ENCODE measurements at regions not wholly inside any gene's neighbourhood (a gene's known extent, or its start where the extent isn't known, plus 50 kb on each side); places are given as distances from the start of the nearest gene placed in this dataset.

GRCh38 chr16:31714903-31715504, 158.6 kb upstream of the ZNF267 start:
- Histone ChIP-seq H3K36me3 (ENCODE audit: control insufficient read depth in 2 of 4, insufficient read depth in 4 of 4, low read length in 3 of 4) (peaks cover 0 to 13% (median 10%) of the 10 kb centered on the region in 4 experiments; a peak in 6 of 8 replicates), H2BK12ac (ENCODE audit: low read depth, low read length) (no peak overlapping the region), H3K79me1 (ENCODE audit: low read depth, low read length) (peaks cover 8% of the 10 kb centered on the region), H2AFZ (ENCODE audit: low read length) (no peak overlapping the region), H3K4me1 (replicated peaks in 1 of 4; ENCODE audit: control insufficient read depth in 3 of 4, insufficient read depth in 4 of 4, low read length in 3 of 4) (peaks cover 4 to 14% (median 5%) of the 10 kb centered on the region in 4 experiments; a peak in 6 of 7 replicates), H3K18ac (ENCODE audit: extremely low read depth, low read length) (no peak overlapping the region), H2BK120ac (replicated peaks; ENCODE audit: low read depth, low read length) (no peak overlapping the region), H3K14ac (ENCODE audit: insufficient read length) (no peak overlapping the region), H2BK20ac (ENCODE audit: low read length) (no peak overlapping the region), H3K56ac (replicated peaks; ENCODE audit: insufficient read length, low read depth, low read length) (no peak overlapping the region), H3K27ac (ENCODE audit: low read depth, low read length) (no peak overlapping the region), H3K23me2 (ENCODE audit: low read depth, low read length) (0 out of 2 replicates have a peak, but pooled peaks cover 2% of the 10 kb centered on the region), H3K4me3 (ENCODE audit: extremely low read depth in 1 of 4, insufficient read depth in 2 of 4, low read depth in 3 of 4, low read length in 4 of 4) (peak overlapping the region; percentile 77 to 95 (median 92); a peak in 5 of 8 replicates), H2BK5ac (ENCODE audit: low read depth, low read length) (no peak overlapping the region), H3K4ac (replicated peaks; ENCODE audit: insufficient read length, low read depth, low read length) (no peak overlapping the region), H3K27me3 (replicated peaks in 1 of 4; ENCODE audit: control insufficient read depth in 3 of 4, extremely low read depth in 1 of 4, insufficient read depth in 3 of 4, low read length in 3 of 4) (no peaks in the 10 kb centered on the region), H4K20me1 (replicated peaks in 1 of 2; ENCODE audit: control insufficient read depth in 1 of 2, insufficient read depth in 2 of 2, low read length in 2 of 2) (peaks cover 3 to 10% of the 10 kb centered on the region in 2 experiments), H3K9ac (replicated peaks in 1 of 4; ENCODE audit: extremely low read depth in 1 of 4, low read depth in 3 of 4, low read length in 3 of 4) (no peak overlapping the region; a peak in 1 of 7 replicates), H3K23ac (ENCODE audit: insufficient read length) (no peak overlapping the region), H3K9me3 (ENCODE audit: insufficient read depth in 2 of 2, low read depth in 1 of 2, low read length in 1 of 2) (no peaks in the 10 kb centered on the region), H2BK15ac (ENCODE audit: low read length) (no peak overlapping the region), H4K5ac (ENCODE audit: insufficient read length, low read depth, low read length) (no peak overlapping the region), H3K4me2 (ENCODE audit: insufficient read depth in 1 of 2, low read depth in 2 of 2, low read length in 2 of 2) (peak overlapping the region; percentile 71 to 79), H2AK5ac (ENCODE audit: low read depth, low read length) (no peak overlapping the region), H4K91ac (replicated peaks; ENCODE audit: insufficient read length, low read length) (no peak overlapping the region), H4K8ac (ENCODE audit: extremely low read depth, insufficient read depth, low read length) (no peak overlapping the region), H3K79me2 (ENCODE audit: control insufficient read depth in 1 of 2, insufficient read depth in 2 of 2, low read length in 2 of 2) (peaks cover 8 to 50% of the 10 kb centered on the region in 2 experiments)
- DNase-seq (ENCODE audit: low read depth in 1 of 2, low spot score in 2 of 2) (no peak), FAIRE-seq (no peak)
- CTCF ChIA-PET (ENCODE audit: partially characterized antibody) = interaction anchor here (0.6 to 2.6 kb wide), 10 partner anchors 8 to 257 kb away, joined by 3 to 9 read pairs (median 3); no protein-coding TSS in a partner anchor
- 85% methylated on average over 2 of the region's 2 CpGs; no CpG with 5 or more reads in 1 of the 2 experiments for WGBS, 2 experiments (ENCODE audit: extremely low coverage in 1 of 2, insufficient coverage in 1 of 2, insufficient read length in 1 of 2, insufficient replicate concordance in 2 of 2, low coverage in 1 of 2, low lambda C conversion rate in 2 of 2, missing lambda C conversion rate in 1 of 2)
- no peak for TF ChIP-seq KDM4A (IDR thresholded peaks at IDR 0.05; ENCODE audit: low read depth, low read length, severe bottlenecking)
- TF ChIP-seq SRF (IDR thresholded peaks at IDR 0.05; ENCODE audit: low read depth, low read length) = no peak
- TF ChIP-seq RBBP5 (IDR thresholded peaks at IDR 0.05; ENCODE audit: borderline replicate concordance, low read depth, low read length) = no peak
- no peak for TF ChIP-seq EP300 (IDR thresholded peaks at IDR 0.05; ENCODE audit: borderline replicate concordance in 1 of 2, low read depth in 2 of 2, low read length in 2 of 2)
- no peak for TF ChIP-seq KDM1A (IDR thresholded peaks at IDR 0.05; ENCODE audit: borderline replicate concordance, low read length)
- TF ChIP-seq BRCA1 (IDR thresholded peaks at IDR 0.05; ENCODE audit: low read depth, low read length) = no peak
- no peak for TF ChIP-seq BACH1 (IDR thresholded peaks at IDR 0.05; ENCODE audit: low read length)
- no peak for TF ChIP-seq TAF7 (optimal IDR thresholded peaks at IDR 0.05; ENCODE audit: borderline replicate concordance, low read depth, low read length)
- TF ChIP-seq POU5F1 (IDR thresholded peaks at IDR 0.05; ENCODE audit: low read depth, low read length) = no peak
- no peak for TF ChIP-seq FOSL1 (IDR thresholded peaks at IDR 0.05; ENCODE audit: insufficient read depth, low read depth, low read length)
- POLR2A ChIA-PET (ENCODE audit: partially characterized antibody) = interaction anchor here (0.9 to 3.6 kb wide), 9 partner anchors 7 to 626 kb away, joined by 3 to 17 read pairs (median 6); partner anchors contain the start of genes AHSP, PRSS53, RUSF1 and SLC5A2
